Hematopoietic multipotent progenitor cell treated with erythropoietin and hydrocortisone succinate and interleukin-3 and kit ligand, for 8 days (in vitro differentiated cells): ENCODE measurements at regions not wholly inside any gene's neighbourhood (a gene's known extent, or its start where the extent isn't known, plus 50 kb on each side); places are given as distances from the start of the nearest gene placed in this dataset.

ENCODE experiments used
- DNase-seq: peaks from one replicate; pipeline ENCODE4 v3.0.0-alpha.2; 2015

DNA sequence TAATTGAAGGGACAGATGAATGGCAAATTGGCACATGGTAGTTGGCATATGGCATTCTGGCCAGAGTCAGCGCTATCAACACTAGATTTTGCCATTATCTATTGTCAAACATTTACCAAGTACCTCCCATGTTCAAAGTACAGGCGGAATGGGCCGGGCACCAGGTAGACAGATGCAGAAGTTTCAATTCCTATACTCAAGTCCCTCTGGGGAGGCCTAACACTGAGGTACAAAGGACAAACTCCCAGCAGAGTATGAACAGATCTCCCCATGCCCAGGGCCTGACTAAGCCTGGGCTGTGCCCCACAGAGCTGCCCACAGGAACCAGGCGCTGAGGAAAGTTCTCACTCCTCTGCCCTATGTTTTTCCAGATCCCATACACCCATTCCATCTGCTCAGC, 257.5 kb upstream of the KLHL29 start:
- no peak for DNase-seq

- DNase-seq, result no peak
Observed at GRCh38 chr2:23128684-23129292, 256.2 kb upstream of the KLHL29 start.

DNA sequence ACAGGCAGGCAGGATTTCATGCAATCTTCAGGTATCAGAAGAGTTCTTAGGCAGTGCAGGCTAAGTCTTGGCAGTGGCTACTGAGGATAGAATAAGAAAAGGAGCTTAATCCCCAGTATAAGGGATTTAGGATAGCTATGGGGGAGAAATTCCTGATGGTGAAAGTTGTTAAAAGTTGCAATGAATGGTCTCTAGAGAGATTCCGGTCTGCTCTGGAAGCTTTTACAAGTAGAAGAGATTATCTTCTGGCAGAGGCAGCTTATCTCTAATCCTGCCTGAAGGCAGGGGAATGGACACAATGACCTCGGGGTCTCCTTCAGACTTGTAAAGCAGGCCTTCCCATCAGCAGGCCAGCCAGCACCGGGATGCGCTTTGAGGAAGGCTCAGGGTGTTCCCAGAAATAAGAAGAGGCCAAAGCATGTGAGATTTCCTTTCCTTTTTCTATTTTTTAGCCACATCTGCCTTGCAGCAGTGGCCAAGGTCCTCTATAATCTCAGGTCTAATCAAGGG, 253.9 kb upstream of the KLHL29 start:
- DNase-seq, result no peak

GRCh38 chr2:23132000-23132399, 253.0 kb upstream of the KLHL29 start:
- DNase-seq, result no peak

- no peak for DNase-seq
Observed at GRCh38 chr2:23132823-23133595, 252.0 kb upstream of the KLHL29 start.

- no peak for DNase-seq
Observed at GRCh38 chr2:23134726-23135125, 250.3 kb upstream of the KLHL29 start.

- DNase-seq, result no peak
Observed at GRCh38 chr2:23135481-23136100, 249.4 kb upstream of the KLHL29 start.

- DNase-seq, result no peak
Observed at GRCh38 chr2:23137166-23137565, 247.8 kb upstream of the KLHL29 start.

- DNase-seq, result no peak
Observed at GRCh38 chr2:23138701-23139100, 246.3 kb upstream of the KLHL29 start.

DNA sequence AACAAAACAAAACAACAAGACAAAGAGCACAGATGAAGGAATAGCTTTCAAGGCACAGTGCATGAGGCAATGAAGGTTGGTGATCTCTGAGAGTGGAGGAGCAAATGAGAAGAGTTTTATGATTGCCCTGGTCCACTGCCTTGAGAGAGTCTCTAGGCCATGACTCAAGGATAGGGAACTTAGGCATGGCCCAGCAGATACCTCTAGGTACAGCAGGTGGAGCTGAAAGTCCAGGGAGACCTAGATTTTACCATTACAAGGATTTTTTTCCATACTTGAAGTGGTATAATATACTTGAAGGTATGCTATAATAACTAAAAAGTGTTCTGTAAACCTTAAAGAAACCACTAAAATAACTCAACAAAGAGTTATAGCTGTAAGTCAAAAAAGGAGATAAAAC, 239.5 kb upstream of the KLHL29 start:
- DNase-seq, result no peak

- DNase-seq, result no peak
Observed at GRCh38 chr2:23146011-23146410, 239.0 kb upstream of the KLHL29 start.

GRCh38 chr2:23148342-23148741, 236.6 kb upstream of the KLHL29 start:
- no peak for DNase-seq

DNA sequence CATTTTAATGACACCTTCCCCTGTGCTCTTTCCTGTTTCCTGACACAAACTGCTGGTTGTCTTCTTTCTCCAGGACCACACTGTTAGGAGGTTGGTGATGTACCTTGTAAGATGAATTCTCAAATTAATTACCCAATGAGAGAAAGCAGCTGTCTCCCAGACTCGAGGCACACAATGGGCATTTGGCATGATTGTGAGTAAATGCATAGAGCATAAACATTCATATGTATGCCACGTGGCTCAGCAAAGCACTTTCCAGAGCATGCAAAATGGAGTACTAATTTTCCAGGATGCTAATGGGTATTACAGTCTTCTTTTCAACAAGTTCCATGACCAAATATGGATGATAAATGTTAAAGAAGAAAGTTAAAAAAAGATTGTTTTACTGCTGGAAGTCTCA, 235.2 kb upstream of the KLHL29 start:
- no peak for DNase-seq

DNA sequence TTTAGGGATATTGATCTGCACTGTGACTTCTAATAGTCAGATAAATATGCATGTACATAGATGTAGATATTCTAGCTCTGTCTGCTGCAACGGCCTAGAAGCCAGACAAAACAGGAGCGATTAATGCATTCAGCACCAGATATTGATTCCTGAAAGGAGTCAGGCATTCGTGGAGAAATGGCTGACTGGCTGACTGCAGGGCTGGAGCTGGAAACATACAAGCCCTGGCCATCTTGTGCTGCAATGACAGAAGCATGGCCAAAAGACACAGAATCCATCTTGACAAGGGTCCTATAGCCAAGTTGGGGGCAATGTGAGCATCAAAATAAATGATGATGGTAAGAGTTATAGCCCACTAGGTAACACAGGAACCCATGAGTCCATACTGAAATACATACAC, 231.5 kb upstream of the KLHL29 start:
- no peak for DNase-seq

GRCh38 chr2:23155022-23155421, 230.0 kb upstream of the KLHL29 start:
- DNase-seq, result no peak

DNA sequence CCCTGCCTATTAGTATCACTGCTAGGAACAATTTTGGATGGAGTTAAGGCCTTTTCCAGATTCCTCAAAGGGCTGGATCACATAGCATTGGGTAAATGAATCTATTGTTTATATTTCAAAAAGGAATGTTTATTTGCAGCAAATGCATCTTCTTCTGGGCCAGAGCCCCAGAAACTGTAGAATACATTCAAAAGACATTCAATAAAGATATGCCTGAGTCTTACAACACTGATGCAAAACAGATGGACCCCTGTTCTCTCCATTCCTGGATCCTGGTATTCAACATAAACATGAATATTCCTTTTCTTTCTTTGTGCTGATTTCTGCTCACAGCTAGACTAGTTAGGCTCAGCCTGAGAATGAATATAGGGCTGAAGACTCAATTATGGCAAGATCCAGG, 227.2 kb upstream of the KLHL29 start:
- DNase-seq, result no peak

DNA sequence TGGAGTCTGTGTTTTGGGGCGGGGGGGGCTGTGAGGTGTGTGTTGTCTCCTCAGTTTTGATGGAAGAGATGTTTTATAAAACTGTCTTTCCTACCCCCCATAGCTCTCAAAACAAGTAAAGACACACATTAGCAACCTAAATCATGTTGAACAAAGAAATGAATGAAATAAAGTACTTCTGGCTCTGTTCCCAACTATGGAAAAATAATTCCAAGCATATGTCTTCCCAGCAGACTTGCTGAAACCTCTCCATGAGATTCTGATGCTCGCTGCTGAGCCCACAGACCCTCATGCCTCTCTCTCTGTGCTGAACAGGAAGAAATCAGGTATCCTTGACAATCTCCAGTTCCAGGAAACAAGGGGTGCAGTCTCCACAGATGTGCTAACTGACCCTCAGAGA, 226.7 kb upstream of the KLHL29 start:
- DNase-seq, result no peak

DNA sequence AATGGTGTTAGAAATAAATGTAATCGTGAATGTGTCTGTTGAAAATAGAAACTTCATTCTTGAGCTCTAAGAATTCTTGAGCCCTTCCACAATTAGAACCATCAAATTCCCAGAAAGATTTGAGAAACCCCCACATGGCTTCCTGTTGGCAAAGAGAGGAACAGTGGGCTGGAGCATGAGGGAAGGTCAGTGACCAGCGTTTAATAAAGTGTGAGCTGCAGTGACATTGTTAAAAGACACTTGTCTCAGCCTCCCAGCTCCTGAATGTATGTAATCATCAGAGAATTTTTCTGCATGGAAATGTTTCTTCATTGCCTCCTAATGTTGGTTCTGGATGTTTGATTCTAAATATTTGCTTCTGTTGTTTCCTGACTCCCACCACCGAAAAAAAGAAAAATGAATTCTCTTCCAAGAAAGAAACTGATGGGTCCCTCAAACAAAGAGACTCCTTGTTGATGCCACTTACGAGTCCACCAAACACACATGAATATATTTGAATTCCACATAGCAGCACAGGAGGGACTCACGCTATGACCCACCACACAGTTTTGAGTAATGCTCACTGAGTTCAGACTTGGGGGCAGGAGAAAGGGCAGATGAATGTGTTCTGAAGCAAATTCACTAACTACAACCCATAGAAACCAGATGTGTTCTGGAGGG, 225.1 kb upstream of the KLHL29 start:
- no peak for DNase-seq

DNA sequence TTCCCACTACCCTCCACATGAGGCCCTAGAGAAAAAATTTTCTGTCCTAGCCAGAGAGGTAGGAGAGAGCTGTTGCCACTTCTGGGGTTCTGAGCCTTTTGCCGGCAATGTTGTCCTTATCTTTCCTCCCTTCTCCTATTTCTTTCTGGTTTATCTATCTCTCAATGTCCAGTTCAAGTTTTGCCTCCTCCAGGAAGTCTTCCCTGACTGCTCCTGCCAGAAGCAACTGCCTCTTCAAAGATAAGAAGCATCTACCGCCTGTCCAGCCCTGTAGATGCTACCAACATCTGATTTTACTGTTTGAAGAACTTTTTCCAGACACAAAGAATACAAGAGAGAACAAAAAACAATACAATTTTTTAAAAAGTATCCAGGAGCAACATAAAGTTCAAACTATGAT, 220.8 kb upstream of the KLHL29 start:
- DNase-seq, result no peak

GRCh38 chr2:23169896-23170295, 215.1 kb upstream of the KLHL29 start:
- DNase-seq, result no peak

DNA sequence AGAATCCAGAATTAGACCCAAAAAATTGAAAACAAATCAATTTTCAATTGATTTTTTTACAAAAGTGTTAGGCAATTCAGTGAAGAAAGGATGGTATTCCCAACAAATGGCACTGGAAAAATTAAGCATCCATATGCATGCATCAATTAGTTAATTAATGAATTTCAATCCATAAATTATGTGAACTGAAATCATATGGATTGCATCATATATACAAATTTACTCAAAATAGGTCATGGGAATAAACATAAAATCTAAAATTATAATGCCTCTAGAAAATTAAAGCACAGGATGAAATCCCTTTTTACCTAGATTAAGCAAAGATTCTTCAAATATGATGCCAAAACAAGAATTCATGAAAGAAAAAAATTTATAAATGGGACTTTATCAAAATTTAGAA, 213.9 kb upstream of the KLHL29 start:
- DNase-seq, result no peak

GRCh38 chr2:23178396-23178795, 206.6 kb upstream of the KLHL29 start:
- DNase-seq, result no peak

GRCh38 chr2:23183733-23184132, 201.2 kb upstream of the KLHL29 start:
- no peak for DNase-seq
